Stimulated activated memory B cell treated with anti-CD40 and anti-IgM and Interleukin-4, amounts not matched to agents 10 μg/mL and 1 μg/mL and 100 μg/mL, for 72 hours (primary cell): ENCODE measurements at regions not wholly inside any gene's neighbourhood (a gene's known extent, or its start where the extent isn't known, plus 50 kb on each side); places are given as distances from the start of the nearest gene placed in this dataset.

Source experiments
- ATAC-seq: fragments of 150-1000 bp; cut with Tn5 transposase; 2 replicates; pipeline ENCODE4 v1.10.0; 2021
- H3K27ac Mint-ChIP-seq: one replicate; pipeline ENCODE4 v1.8.0; 2022; ENCODE audit warnings: mild to moderate bottlenecking, mixed read lengths
- H3K27me3 Mint-ChIP-seq: one replicate; pipeline ENCODE4 v1.8.0; 2022; ENCODE audit warnings: mixed read lengths
- H3K36me3 Mint-ChIP-seq: one replicate; pipeline ENCODE4 v1.8.0; 2022; ENCODE audit warnings: mixed read lengths
- H3K4me1 Mint-ChIP-seq: one replicate; pipeline ENCODE4 v1.8.0; 2022; ENCODE audit warnings: mixed read lengths
- H3K4me3 Mint-ChIP-seq: one replicate; pipeline ENCODE4 v1.8.0; 2022; ENCODE audit warnings: mild to moderate bottlenecking, moderate library complexity, mixed read lengths
- H3K9me3 Mint-ChIP-seq: one replicate; pipeline ENCODE4 v1.8.0; 2022; ENCODE audit warnings: mixed read lengths

DNA sequence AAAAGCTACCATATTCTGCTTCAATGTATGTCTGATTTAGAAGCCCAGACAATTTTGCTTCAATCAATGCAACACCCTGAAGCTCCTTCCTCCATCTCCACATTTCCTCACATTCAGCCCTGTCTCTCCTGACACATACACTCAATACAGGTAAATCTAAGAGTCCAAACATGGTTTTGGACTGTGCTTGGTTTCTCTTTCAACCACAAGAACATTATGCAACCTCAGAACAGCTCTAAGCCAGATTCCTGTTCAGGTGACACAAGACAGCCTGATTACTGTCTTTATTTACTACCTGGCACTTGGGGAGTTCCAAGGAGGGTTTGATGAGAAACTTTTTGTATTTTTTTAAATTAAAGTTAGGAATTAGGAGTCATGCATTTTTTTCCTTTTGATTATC, 307.5 kb upstream of the SLIT2 start:
- no peak overlapping the region for H3K4me3 Mint-ChIP-seq
- no peaks in the 10 kb centered on the region for H3K27me3 Mint-ChIP-seq
- H3K27ac Mint-ChIP-seq: no peak overlapping the region
- ATAC-seq: no peak
- no peaks in the 10 kb centered on the region for H3K36me3 Mint-ChIP-seq
- H3K9me3 Mint-ChIP-seq: peaks cover 3% of the 10 kb centered on the region
- no peaks in the 10 kb centered on the region for H3K4me1 Mint-ChIP-seq

DNA sequence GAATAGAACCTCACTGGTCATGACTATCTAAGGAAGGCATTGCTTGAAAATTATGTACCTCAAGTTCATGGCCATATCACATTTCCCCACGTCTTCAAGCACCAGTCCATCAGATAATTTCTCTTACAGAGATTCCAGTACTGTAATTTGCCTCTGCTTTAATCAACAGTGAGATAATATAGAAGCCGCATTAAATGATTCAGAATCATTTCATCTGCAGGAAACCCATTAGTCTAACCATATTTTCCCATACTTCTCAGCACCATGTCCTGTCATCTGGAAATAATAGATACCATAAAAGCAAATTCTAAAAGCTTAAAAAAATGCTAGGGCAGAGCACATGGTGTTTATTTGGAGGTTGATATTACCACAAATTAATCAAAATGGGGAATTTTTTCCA, 310.3 kb upstream of the SLIT2 start:
- ATAC-seq: no peak
- H3K4me1 Mint-ChIP-seq: no peaks in the 10 kb centered on the region
- H3K36me3 Mint-ChIP-seq: no peaks in the 10 kb centered on the region
- no peaks in the 10 kb centered on the region for H3K27me3 Mint-ChIP-seq
- no peaks in the 10 kb centered on the region for H3K9me3 Mint-ChIP-seq
- no peak overlapping the region for H3K4me3 Mint-ChIP-seq
- no peak overlapping the region for H3K27ac Mint-ChIP-seq

- Mint-ChIP-seq H3K9me3 (no peaks in the 10 kb centered on the region), H3K4me3 (no peak overlapping the region), H3K27ac (no peak overlapping the region), H3K27me3 (no peaks in the 10 kb centered on the region), H3K36me3 (no peaks in the 10 kb centered on the region), H3K4me1 (no peaks in the 10 kb centered on the region)
- ATAC-seq: no peak
Measured at GRCh38 chr4:19940861-19941260, 310.8 kb upstream of the SLIT2 start.

GRCh38 chr4:19936476-19936875, 315.2 kb upstream of the SLIT2 start:
- no peaks in the 10 kb centered on the region for H3K9me3 Mint-ChIP-seq
- no peaks in the 10 kb centered on the region for H3K4me1 Mint-ChIP-seq
- no peak overlapping the region for H3K4me3 Mint-ChIP-seq
- no peaks in the 10 kb centered on the region for H3K36me3 Mint-ChIP-seq
- H3K27ac Mint-ChIP-seq: no peak overlapping the region
- no peak for ATAC-seq
- H3K27me3 Mint-ChIP-seq: no peaks in the 10 kb centered on the region

GRCh38 chr4:19930742-19931141, 321.0 kb upstream of the SLIT2 start:
- Mint-ChIP-seq H3K36me3 (no peaks in the 10 kb centered on the region), H3K27ac (no peak overlapping the region), H3K9me3 (no peaks in the 10 kb centered on the region), H3K4me1 (no peaks in the 10 kb centered on the region), H3K4me3 (no peak overlapping the region), H3K27me3 (no peaks in the 10 kb centered on the region)
- ATAC-seq: no peak

GRCh38 chr4:19927381-19927780, 324.3 kb upstream of the SLIT2 start:
- H3K27ac Mint-ChIP-seq: no peak overlapping the region
- no peak overlapping the region for H3K4me3 Mint-ChIP-seq
- ATAC-seq: no peak
- H3K4me1 Mint-ChIP-seq: no peaks in the 10 kb centered on the region
- H3K36me3 Mint-ChIP-seq: no peaks in the 10 kb centered on the region
- H3K27me3 Mint-ChIP-seq: no peaks in the 10 kb centered on the region
- H3K9me3 Mint-ChIP-seq: peaks cover 4% of the 10 kb centered on the region

GRCh38 chr4:19925516-19925915, 326.2 kb upstream of the SLIT2 start:
- Mint-ChIP-seq H3K4me3 (no peak overlapping the region), H3K36me3 (no peaks in the 10 kb centered on the region), H3K27ac (no peak overlapping the region), H3K9me3 (peaks cover 4% of the 10 kb centered on the region), H3K4me1 (no peaks in the 10 kb centered on the region), H3K27me3 (no peaks in the 10 kb centered on the region)
- no peak for ATAC-seq

GRCh38 chr4:19924761-19925160, 326.9 kb upstream of the SLIT2 start:
- Mint-ChIP-seq H3K27ac (no peak overlapping the region), H3K36me3 (no peaks in the 10 kb centered on the region), H3K4me1 (no peaks in the 10 kb centered on the region), H3K27me3 (no peaks in the 10 kb centered on the region), H3K9me3 (peaks cover 4% of the 10 kb centered on the region), H3K4me3 (no peak overlapping the region)
- no peak for ATAC-seq

DNA sequence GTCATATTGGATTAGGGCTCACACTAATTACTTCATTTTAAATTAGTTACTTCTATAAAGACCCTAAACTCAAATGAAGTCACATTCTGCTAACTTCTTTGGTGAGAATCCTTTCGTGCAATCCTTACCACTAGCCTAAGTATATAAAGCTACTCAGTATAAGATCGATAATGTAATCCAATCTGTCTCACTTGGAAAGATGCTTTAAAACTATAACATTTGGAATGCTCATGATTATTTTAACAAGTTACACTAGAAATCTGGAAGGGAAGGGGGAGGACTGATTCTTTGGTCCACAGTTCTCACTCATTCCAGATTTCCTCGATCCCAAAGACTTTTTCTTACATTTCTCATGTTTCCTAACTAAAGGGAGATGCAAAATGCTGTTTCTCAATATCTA, 336.4 kb upstream of the SLIT2 start:
- no peak for ATAC-seq
- H3K27me3 Mint-ChIP-seq: no peaks in the 10 kb centered on the region
- no peaks in the 10 kb centered on the region for H3K36me3 Mint-ChIP-seq

DNA sequence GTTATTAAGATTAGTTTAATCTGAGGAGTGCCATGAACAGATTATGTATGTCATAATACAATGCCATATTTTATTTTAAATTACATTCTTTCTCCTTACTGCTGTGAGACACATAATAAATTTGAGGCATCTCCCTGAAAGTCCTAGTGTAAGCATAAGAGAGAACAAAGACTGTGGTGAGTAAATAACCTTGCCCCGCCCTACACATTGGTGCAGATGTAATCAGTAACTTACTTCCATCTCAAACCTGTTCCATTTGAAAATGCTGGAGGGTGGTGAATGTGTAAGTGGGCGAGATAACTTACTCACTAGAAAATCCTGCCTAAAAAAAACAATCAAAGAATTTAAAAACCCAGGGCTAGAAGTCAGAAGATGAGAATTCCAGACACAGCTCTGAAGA, 338.1 kb upstream of the SLIT2 start:
- Mint-ChIP-seq H3K9me3 (peaks cover under 1% of the 10 kb centered on the region), H3K4me3 (no peak overlapping the region), H3K4me1 (no peaks in the 10 kb centered on the region), H3K27ac (no peak overlapping the region), H3K36me3 (no peaks in the 10 kb centered on the region), H3K27me3 (no peaks in the 10 kb centered on the region)
- ATAC-seq: no peak

More for the DNA sequence above, 336.4 kb upstream of the SLIT2 start:
- Mint-ChIP-seq H3K4me1 (no peaks in the 10 kb centered on the region), H3K4me3 (no peak overlapping the region), H3K9me3 (peaks cover 3% of the 10 kb centered on the region), H3K27ac (no peak overlapping the region)

DNA sequence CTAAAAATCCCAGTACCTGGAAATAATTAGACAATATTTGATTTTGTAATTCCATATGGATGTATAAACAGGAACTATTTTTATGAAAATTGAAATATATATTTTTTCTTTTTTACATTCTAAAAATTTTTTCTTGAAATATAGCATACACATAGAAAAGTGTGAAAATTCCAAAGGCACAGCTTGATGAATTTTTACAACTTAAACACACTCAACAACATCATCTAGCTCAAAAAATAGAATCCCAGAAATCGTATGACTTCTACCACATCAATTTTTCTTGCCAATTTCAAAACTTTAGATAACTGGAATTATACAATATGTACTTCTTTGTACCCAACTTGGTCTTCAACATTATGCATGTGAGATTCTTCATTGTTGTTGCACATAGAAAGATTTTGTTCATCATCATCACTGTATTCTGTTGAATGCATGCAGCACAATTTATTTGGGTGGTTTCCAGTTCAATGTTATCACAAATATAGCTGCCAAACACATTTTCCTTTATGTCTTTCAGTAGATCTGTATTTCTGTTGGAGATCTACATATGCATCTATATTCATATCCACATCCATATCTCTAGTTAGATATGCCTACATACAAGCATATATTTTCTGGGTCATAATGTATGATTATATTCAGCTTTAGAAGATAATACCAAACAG, 340.7 kb upstream of the SLIT2 start:
- no peak overlapping the region for H3K4me3 Mint-ChIP-seq
- H3K27me3 Mint-ChIP-seq: no peaks in the 10 kb centered on the region
- no peaks in the 10 kb centered on the region for H3K9me3 Mint-ChIP-seq
- H3K27ac Mint-ChIP-seq: no peak overlapping the region
- H3K4me1 Mint-ChIP-seq: no peaks in the 10 kb centered on the region
- H3K36me3 Mint-ChIP-seq: no peaks in the 10 kb centered on the region
- ATAC-seq: no peak

DNA sequence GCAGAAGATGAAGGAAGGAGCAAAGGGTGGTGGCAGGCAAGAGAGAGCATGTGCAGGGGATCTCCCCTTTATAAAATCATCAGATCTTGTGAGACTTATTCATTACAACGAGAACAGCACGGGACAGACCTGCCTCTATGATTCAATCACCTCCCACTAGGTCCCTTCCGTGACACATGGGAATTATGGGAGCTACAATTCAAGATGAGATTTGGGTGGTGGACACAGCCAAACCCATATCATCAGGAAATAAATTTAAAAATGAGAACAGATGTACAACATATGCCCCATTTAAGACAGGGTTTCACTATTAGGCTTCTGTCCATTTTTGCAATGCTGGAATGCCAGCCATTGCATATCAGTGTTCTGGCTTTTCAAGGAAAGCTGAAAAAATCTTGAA, 346.7 kb upstream of the SLIT2 start:
- Mint-ChIP-seq H3K4me3 (no peak overlapping the region), H3K9me3 (peaks cover 4% of the 10 kb centered on the region), H3K36me3 (no peaks in the 10 kb centered on the region), H3K27ac (no peak overlapping the region), H3K4me1 (no peaks in the 10 kb centered on the region), H3K27me3 (no peaks in the 10 kb centered on the region)
- no peak for ATAC-seq

- H3K4me1 Mint-ChIP-seq: no peaks in the 10 kb centered on the region
- H3K27ac Mint-ChIP-seq: no peak overlapping the region
- H3K36me3 Mint-ChIP-seq: no peaks in the 10 kb centered on the region
- peaks cover 10% of the 10 kb centered on the region for H3K9me3 Mint-ChIP-seq
- no peaks in the 10 kb centered on the region for H3K27me3 Mint-ChIP-seq
- ATAC-seq: no peak
- no peak overlapping the region for H3K4me3 Mint-ChIP-seq
Measured at GRCh38 chr4:19888587-19888986, 363.1 kb upstream of the SLIT2 start.

DNA sequence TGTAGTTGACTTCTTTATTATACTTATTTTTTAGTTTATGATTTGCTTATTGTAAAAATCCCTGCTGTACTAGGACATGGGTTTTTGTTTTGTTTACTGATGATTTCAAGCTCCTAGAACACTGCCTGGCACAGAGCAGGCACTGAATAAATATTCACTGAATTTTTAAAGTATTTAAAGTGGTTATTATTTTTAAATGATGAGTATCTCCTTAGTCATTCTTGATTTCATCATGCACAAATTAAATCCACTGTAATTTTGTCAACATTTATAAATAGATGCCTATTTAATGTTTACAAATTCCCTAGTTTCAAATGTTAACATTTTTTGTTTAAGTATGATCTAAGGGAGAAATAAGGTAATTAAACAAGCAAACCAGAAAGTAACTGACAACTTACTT, 367.9 kb upstream of the SLIT2 start:
- no peaks in the 10 kb centered on the region for H3K27me3 Mint-ChIP-seq
- H3K4me3 Mint-ChIP-seq: no peak overlapping the region
- no peak overlapping the region for H3K27ac Mint-ChIP-seq
- no peak for ATAC-seq
- H3K36me3 Mint-ChIP-seq: no peaks in the 10 kb centered on the region
- no peaks in the 10 kb centered on the region for H3K4me1 Mint-ChIP-seq
- H3K9me3 Mint-ChIP-seq: peaks cover 9% of the 10 kb centered on the region

DNA sequence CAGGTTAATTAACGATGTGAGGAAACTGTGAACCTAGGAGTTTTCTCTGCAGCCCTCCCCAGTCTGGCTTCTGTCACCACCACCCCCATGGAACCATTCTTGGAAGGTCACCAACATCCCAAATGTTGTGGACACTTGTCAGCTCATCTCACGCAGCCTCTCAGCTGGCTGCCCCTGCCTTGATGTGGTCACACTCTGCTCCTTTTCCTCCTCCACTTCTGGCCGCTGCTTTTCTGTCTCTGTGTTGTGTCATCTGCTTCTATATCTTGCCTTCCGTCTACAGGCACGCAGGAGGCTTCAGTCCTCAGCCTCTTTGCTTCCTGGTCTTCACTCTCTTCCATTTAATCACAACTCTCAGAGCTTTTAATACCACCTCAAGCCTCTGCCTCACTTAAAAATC, 371.5 kb upstream of the SLIT2 start:
- H3K4me3 Mint-ChIP-seq: no peak overlapping the region
- no peaks in the 10 kb centered on the region for H3K27me3 Mint-ChIP-seq
- ATAC-seq: no peak
- H3K9me3 Mint-ChIP-seq: peaks cover 2% of the 10 kb centered on the region
- H3K27ac Mint-ChIP-seq: no peak overlapping the region
- H3K4me1 Mint-ChIP-seq: no peaks in the 10 kb centered on the region
- no peaks in the 10 kb centered on the region for H3K36me3 Mint-ChIP-seq

GRCh38 chr4:19879330-19879729, 372.4 kb upstream of the SLIT2 start:
- Mint-ChIP-seq H3K27me3 (no peaks in the 10 kb centered on the region), H3K4me3 (no peak overlapping the region), H3K9me3 (peaks cover 2% of the 10 kb centered on the region), H3K4me1 (no peaks in the 10 kb centered on the region), H3K36me3 (no peaks in the 10 kb centered on the region), H3K27ac (no peak overlapping the region)
- ATAC-seq: no peak

GRCh38 chr4:19857991-19858390, 393.7 kb upstream of the SLIT2 start:
- Mint-ChIP-seq H3K27me3 (no peaks in the 10 kb centered on the region), H3K27ac (no peak overlapping the region), H3K4me3 (no peak overlapping the region), H3K4me1 (no peaks in the 10 kb centered on the region), H3K9me3 (peaks cover 8% of the 10 kb centered on the region), H3K36me3 (no peaks in the 10 kb centered on the region)
- ATAC-seq: no peak
